MM.1S (cell line): ENCODE measurements at regions not wholly inside any gene's neighbourhood (a gene's known extent, or its start where the extent isn't known, plus 50 kb on each side); places are given as distances from the start of the nearest gene placed in this dataset.
A peak's percentile ranks its signal among the peaks of the same experiment; 100 is the strongest.

Experiments used
- DNase-seq: peaks from one replicate; pipeline ENCODE4 v3.0.0-alpha.2; 2015
- H2AFZ ChIP-seq: fragments of 300-600 bp; sonication (generic); 2 replicates; pipeline ENCODE4 v1.6.0; 2016; ENCODE audit warnings: antibody characterized with exemption, low read length
- H3F3A ChIP-seq: fragments of 300-600 bp; sonication (generic); 2 replicates; pipeline ENCODE4 v1.6.1; 2016; ENCODE audit warnings: mild to moderate bottlenecking, antibody characterized with exemption, low read length, moderate library complexity, mixed read lengths; ENCODE audit not compliant: insufficient read depth
- H3K27ac ChIP-seq: fragments of 300-600 bp; sonication (generic); 2 replicates; pipeline ENCODE4 v1.5.1; 2016; ENCODE audit warnings: mild to moderate bottlenecking, low read length
- H3K27me3 ChIP-seq: fragments of 300-600 bp; sonication (generic); replicated peaks from 2 replicates; pipeline ENCODE4 v1.6.0; 2016; ENCODE audit warnings: low read length; ENCODE audit not compliant: insufficient read depth
- H3K36me3 ChIP-seq: fragments of 300-600 bp; sonication (generic); replicated peaks from 2 replicates; pipeline ENCODE4 v1.6.1; 2016; ENCODE audit warnings: mild to moderate bottlenecking, low read length, mixed read lengths; ENCODE audit not compliant: insufficient read depth
- H3K4me1 ChIP-seq: fragments of 300-600 bp; sonication (generic); 2 replicates; pipeline ENCODE4 v1.6.1; 2016; ENCODE audit warnings: low read length, mixed read lengths
- H3K4me2 ChIP-seq: fragments of 300-600 bp; sonication (generic); 2 replicates; pipeline ENCODE4 v1.6.0; 2016; ENCODE audit warnings: low read depth, low read length
- H3K4me3 ChIP-seq: fragments of 300-600 bp; sonication (generic); 2 replicates; pipeline ENCODE4 v1.5.1; 2016; ENCODE audit warnings: low read length, mixed read lengths
- H3K79me2 ChIP-seq: fragments of 300-600 bp; sonication (generic); 2 replicates; pipeline ENCODE4 v1.6.1; 2016; ENCODE audit warnings: mixed run types, low read length, mixed read lengths
- H3K9ac ChIP-seq: fragments of 300-600 bp; sonication (generic); 2 replicates; pipeline ENCODE4 v1.6.1; 2016; ENCODE audit warnings: low read length, mixed read lengths
- H3K9me2 ChIP-seq: fragments of 300-600 bp; sonication (generic); replicated peaks from 2 replicates; pipeline ENCODE4 v1.6.1; 2016; ENCODE audit warnings: mild to moderate bottlenecking, low read length, mixed read lengths; ENCODE audit not compliant: insufficient read depth
- H3K9me3 ChIP-seq: fragments of 300-600 bp; sonication (generic); replicated peaks from 2 replicates; pipeline ENCODE4 v1.6.1; 2016; ENCODE audit warnings: mild to moderate bottlenecking, low read length, mixed read lengths; ENCODE audit not compliant: insufficient read depth
- H4K20me1 ChIP-seq: fragments of 300-600 bp; sonication (generic); 2 replicates; pipeline ENCODE4 v1.6.1; 2016; ENCODE audit warnings: mild to moderate bottlenecking, low read length, moderate library complexity, mixed read lengths; ENCODE audit not compliant: insufficient read depth
- CTCF ChIP-seq: fragments of 300-600 bp; sonication (generic); IDR thresholded peaks from 2 replicates; pipeline ENCODE4 v1.5.1; 2016; ENCODE audit warnings: antibody characterized with exemption, low read length, mixed read lengths
- EZH2 ChIP-seq: fragments of 300-600 bp; sonication (generic); optimal IDR thresholded peaks from 2 replicates; pipeline ENCODE3; 2017; ENCODE audit warnings: low read depth, mild to moderate bottlenecking, antibody characterized with exemption, low read length, mixed read lengths
- EZH2phosphoT487 ChIP-seq: fragments of 300-600 bp; sonication (generic); IDR thresholded peaks from 2 replicates; pipeline ENCODE4 v1.6.1; 2018; ENCODE audit warnings: antibody characterized with exemption, low read length

GRCh38 chr2:43136011-43136799 is 90.2 kb downstream of the ZFP36L2 start:
- Histone ChIP-seq H3K9me3 (no peaks in the 10 kb centered on the region), H3K4me3 (no peak overlapping the region), H3K27ac (no peak overlapping the region), H3K4me1 (peaks cover 36% of the 10 kb centered on the region), H3F3A (peaks cover 34% of the 10 kb centered on the region), H3K79me2 (no peaks in the 10 kb centered on the region), H3K27me3 (no peaks in the 10 kb centered on the region), H3K4me2 (no peak overlapping the region), H3K9me2 (no peaks in the 10 kb centered on the region), H3K9ac (no peak overlapping the region), H3K36me3 (no peaks in the 10 kb centered on the region), H2AFZ (no peak overlapping the region), H4K20me1 (no peaks in the 10 kb centered on the region)
- TF ChIP-seq EZH2phosphoT487 (no peak), CTCF (no peak), EZH2 (no peak)
- DNase-seq, result no peak

- DNase-seq, result no peak
- no peak overlapping the region for H3K4me2 ChIP-seq
- peaks cover 42% of the 10 kb centered on the region for H3K4me1 ChIP-seq
- no peaks in the 10 kb centered on the region for H3K9me2 ChIP-seq
- no peaks in the 10 kb centered on the region for H4K20me1 ChIP-seq
- no peaks in the 10 kb centered on the region for H3K79me2 ChIP-seq
- no peaks in the 10 kb centered on the region for H3K9me3 ChIP-seq
- TF ChIP-seq EZH2 (no peak), EZH2phosphoT487 (no peak)
- H3K27ac ChIP-seq, result no peak overlapping the region
- no peaks in the 10 kb centered on the region for H3K36me3 ChIP-seq
- peaks cover 34% of the 10 kb centered on the region for H3F3A ChIP-seq
- H3K27me3 ChIP-seq, result no peaks in the 10 kb centered on the region
- no peak overlapping the region for H2AFZ ChIP-seq
- H3K4me3 ChIP-seq, result no peak overlapping the region
- no peak overlapping the region for H3K9ac ChIP-seq
Observed at GRCh38 chr2:43135583-43135982, 90.8 kb downstream of the ZFP36L2 start.

DNA sequence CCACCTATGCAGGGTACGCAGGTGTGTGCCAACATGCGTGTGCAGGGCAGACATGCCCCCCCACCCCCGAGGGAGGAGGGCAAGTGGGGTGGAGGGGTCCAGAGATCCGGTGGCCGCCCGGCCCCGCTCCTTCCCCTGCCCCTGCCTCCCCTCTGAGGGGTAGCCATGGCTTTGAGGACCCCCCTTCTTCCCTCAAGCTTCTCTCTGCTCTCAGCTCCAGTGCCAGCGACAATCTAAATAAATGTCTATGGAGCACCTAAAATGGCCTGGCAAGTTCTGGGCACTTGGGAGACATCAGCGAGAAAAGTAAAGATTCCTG is 91.9 kb downstream of the ZFP36L2 start:
- H3K4me3 ChIP-seq, result no peak overlapping the region
- 0 out of 2 replicates have a peak overlapping the region, but pooled peaks have one; percentile 51 for H2AFZ ChIP-seq

More for the DNA sequence above, 91.9 kb downstream of the ZFP36L2 start:
- Histone ChIP-seq H3K79me2 (no peaks in the 10 kb centered on the region), H3K36me3 (no peaks in the 10 kb centered on the region), H3K9ac (peak overlapping the region; percentile 67), H3K27ac (peak overlapping the region; percentile 98), H3K9me3 (no peaks in the 10 kb centered on the region), H3K4me1 (peaks cover 43% of the 10 kb centered on the region), H4K20me1 (no peaks in the 10 kb centered on the region), H3K9me2 (no peaks in the 10 kb centered on the region), H3F3A (peaks cover 40% of the 10 kb centered on the region), H3K4me2 (peak overlapping the region; percentile 63; the same call in 1 of the 2 replicates), H3K27me3 (no peaks in the 10 kb centered on the region)
- DNase-seq, result no peak
- no peak for TF ChIP-seq EZH2
- no peak for TF ChIP-seq EZH2phosphoT487
- TF ChIP-seq CTCF, result no peak
